Suprapubic skin (tissue), 4 donors: ENCODE measurements at regions not wholly inside any gene's neighbourhood (a gene's known extent, or its start where the extent isn't known, plus 50 kb on each side); places are given as distances from the start of the nearest gene placed in this dataset.

ENCODE experiments used
- DNase-seq, 2 donors: peaks; one replicate each; pipeline ENCODE4 v3.0.0-alpha.2; 2019; ENCODE audit warnings: low spot score in 2 of 2
- H3K27ac ChIP-seq: fragments of 200-600 bp; sonication (generic); one replicate; pipeline ENCODE4 v1.5.1; 2019
- H3K27me3 ChIP-seq: fragments of 200-600 bp; sonication (generic); one replicate; pipeline ENCODE4 v1.5.1; 2019
- H3K36me3 ChIP-seq: fragments of 200-600 bp; sonication (generic); one replicate; pipeline ENCODE4 v1.5.1; 2019
- H3K4me1 ChIP-seq: fragments of 200-600 bp; sonication (generic); one replicate; pipeline ENCODE4 v1.5.1; 2019
- H3K4me3 ChIP-seq: fragments of 200-600 bp; sonication (generic); one replicate; pipeline ENCODE4 v1.5.1; 2019; ENCODE audit warnings: mild to moderate bottlenecking
- H3K9me3 ChIP-seq: fragments of 200-600 bp; sonication (generic); one replicate; pipeline ENCODE4 v1.5.1; 2019
- CTCF ChIP-seq, 2 donors: fragments of 200-600 bp in 1 of 2; fragments of 450-650 bp in 1 of 2; sonication (generic) in 1 of 2; IDR thresholded peaks; one replicate each; pipeline ENCODE4 v1.5.1; 2016 to 2019; ENCODE audit warnings: antibody characterized with exemption in 2 of 2, mild to moderate bottlenecking in 1 of 2, moderate library complexity in 1 of 2
- EP300 ChIP-seq: sonication (generic); formaldehyde crosslinking; IDR thresholded peaks from one replicate; pipeline ENCODE4 v1.6.1; 2017; ENCODE audit warnings: antibody characterized with exemption
- POLR2A ChIP-seq, 2 donors: fragments of 450-650 bp; IDR thresholded peaks; one replicate each; pipeline ENCODE4 v1.6.1; 2017; ENCODE audit warnings: antibody characterized with exemption in 2 of 2, mild to moderate bottlenecking in 2 of 2, moderate library complexity in 2 of 2
- POLR2AphosphoS5 ChIP-seq, 3 donors: sonication (generic); formaldehyde crosslinking; IDR thresholded peaks; one replicate each; pipeline ENCODE4 v1.6.1; 2017; ENCODE audit warnings: antibody characterized with exemption in 3 of 3
- WGBS: methylation state at CpG from one replicate; pipeline ENCODE4 v1.1.5; 2018; 5-methylcytosine and 5-hydroxymethylcytosine counted together

DNA sequence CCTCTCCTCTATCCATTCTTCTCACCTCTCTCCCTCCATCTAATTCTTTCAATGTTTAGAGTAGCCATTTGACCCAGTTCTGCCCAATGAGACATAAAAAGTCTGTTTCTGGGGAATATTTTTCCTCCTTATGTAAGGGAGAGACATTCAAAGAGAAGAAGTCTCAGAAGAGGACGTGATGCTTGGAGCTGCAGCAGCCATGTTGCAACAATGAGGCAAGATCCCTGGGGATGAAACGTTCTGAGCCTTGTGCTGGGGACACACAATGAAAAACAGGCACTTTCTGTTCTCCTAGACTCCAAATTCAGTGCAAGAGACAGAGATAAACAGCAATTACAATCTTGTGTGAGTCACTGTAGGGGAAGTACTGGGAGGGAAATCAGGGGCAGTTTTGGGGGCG is 130.8 kb downstream of the FOXL1 start:
- TF ChIP-seq POLR2AphosphoS5 (IDR thresholded peaks at IDR 0.05) (no peak), CTCF (IDR thresholded peaks at IDR 0.05) (no peak), EP300 (no peak), POLR2A (IDR thresholded peaks at IDR 0.05) (no peak)
- Histone ChIP-seq H3K4me1 (no peaks in the 10 kb centered on the region), H3K4me3 (no peak overlapping the region), H3K27me3 (peaks cover 50% of the 10 kb centered on the region), H3K36me3 (no peaks in the 10 kb centered on the region), H3K27ac (no peak overlapping the region), H3K9me3 (no peaks in the 10 kb centered on the region)
- WGBS = 80% methylated on average over 3 of the region's 3 CpGs
- no peak for DNase-seq

GRCh38 chr16:86709902-86710601 is 131.7 kb downstream of the FOXL1 start:
- Histone ChIP-seq H3K27me3 (peaks cover 44% of the 10 kb centered on the region), H3K36me3 (no peaks in the 10 kb centered on the region), H3K9me3 (no peaks in the 10 kb centered on the region), H3K4me1 (no peaks in the 10 kb centered on the region), H3K27ac (no peak overlapping the region), H3K4me3 (no peak overlapping the region)
- WGBS = 88% methylated on average over 24 of the region's 31 CpGs
- no peak for DNase-seq
- TF ChIP-seq POLR2A (IDR thresholded peaks at IDR 0.05) (no peak), EP300 (no peak), CTCF (IDR thresholded peaks at IDR 0.05) (no peak), POLR2AphosphoS5 (IDR thresholded peaks at IDR 0.05) (no peak)

DNA sequence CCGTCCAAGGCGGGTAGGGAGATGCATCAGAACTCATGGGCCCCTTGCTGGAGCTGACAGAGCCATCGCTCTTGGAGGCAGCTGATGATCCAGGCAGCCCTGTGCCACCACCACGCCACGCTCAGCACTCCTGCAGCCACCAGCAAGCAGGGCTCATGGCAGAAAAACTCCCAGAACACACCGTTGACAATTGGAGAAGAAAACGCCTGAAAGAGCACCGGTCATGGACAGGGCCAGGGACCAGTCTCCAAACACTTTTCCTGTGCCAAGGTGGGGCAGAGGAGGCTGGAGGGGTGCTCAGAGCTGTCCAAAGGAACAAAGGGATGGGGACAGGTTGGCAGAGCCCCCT is 132.2 kb downstream of the FOXL1 start:
- TF ChIP-seq CTCF (IDR thresholded peaks at IDR 0.05) (no peak), EP300 (no peak), POLR2A (IDR thresholded peaks at IDR 0.05) (no peak), POLR2AphosphoS5 (IDR thresholded peaks at IDR 0.05) (no peak)
- Histone ChIP-seq H3K27me3 (peaks cover 40% of the 10 kb centered on the region), H3K27ac (no peak overlapping the region), H3K4me1 (no peaks in the 10 kb centered on the region), H3K9me3 (no peaks in the 10 kb centered on the region), H3K36me3 (no peaks in the 10 kb centered on the region), H3K4me3 (no peak overlapping the region)
- 85% methylated on average over 5 of the region's 8 CpGs for WGBS
- no peak for DNase-seq

DNA sequence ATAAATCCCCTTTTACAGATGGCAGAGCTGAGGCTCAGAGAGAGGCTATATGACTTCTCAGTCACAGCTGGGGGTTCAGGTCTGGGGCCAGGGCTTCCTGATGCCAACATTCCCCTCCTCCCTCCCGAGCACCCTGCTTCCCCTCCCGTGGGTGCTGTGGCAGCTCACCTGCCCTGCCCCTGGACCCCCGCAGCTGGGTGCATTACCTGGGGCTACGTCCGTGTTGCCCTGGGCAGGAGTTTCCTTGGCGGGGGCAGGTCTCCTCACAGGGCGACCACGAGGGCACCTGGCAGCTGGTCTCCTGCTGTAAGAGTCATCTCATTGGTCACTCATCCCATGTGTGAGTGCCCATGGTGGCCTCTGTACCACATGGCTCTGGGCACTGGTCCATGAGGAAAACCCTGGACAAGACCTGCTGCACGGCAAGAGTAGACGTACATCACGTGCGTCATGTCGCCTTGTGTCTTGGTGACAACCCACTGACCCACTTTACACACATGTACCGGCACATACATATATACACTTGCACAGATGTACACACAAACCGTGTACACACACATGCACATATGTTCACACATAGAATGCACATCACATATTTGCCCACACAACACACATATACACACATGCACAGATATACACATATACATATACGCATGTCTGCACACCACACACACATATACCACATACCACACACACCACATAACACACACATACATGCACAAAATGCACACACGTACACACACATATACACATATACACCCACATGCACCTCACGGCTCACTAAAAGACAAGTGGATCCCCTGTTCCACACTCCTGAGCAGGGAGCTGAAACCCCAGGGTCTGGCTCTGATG is 134.0 kb downstream of the FOXL1 start:
- Histone ChIP-seq H3K4me3 (no peak overlapping the region), H3K4me1 (peaks cover 6% of the 10 kb centered on the region), H3K27ac (no peak overlapping the region), H3K36me3 (no peaks in the 10 kb centered on the region), H3K9me3 (no peaks in the 10 kb centered on the region), H3K27me3 (peaks cover 50% of the 10 kb centered on the region)
- WGBS = 86% methylated on average over 18 of the region's 18 CpGs
- no peak for TF ChIP-seq EP300
- no peak for TF ChIP-seq POLR2A (IDR thresholded peaks at IDR 0.05)
- no peak for TF ChIP-seq POLR2AphosphoS5 (IDR thresholded peaks at IDR 0.05)
- DNase-seq = peak in 1 of 2 donors; percentile 30

DNA sequence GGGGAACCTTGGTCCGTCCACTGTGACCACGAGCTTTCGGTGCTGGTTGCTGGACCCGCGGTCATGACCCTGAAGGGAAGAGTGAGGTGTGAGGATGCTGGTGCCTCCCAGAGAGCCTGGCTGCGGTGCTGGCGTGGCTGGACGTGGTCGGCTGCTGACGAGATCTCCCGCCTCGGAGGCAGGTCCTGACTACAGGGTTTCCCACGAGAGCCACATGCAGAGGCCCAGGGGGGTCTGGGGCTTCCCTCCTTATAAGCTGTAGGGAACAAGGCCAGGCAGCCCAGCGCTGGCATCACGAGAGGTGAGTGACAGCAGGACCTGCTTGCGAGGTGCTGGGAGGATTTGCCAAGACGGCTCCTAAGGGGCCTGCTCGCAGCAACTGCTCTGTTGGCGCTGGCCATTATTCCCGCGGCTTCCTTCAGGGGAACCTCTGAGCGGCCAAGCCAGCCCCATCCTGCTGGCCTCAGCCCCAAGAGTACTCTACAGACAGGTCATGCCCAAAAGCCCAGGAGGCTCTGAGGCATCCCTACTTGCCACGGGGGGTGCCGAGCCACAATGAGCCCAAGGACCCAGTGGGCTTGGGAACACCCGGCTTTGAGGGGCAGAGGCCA is 134.8 kb downstream of the FOXL1 start:
- Histone ChIP-seq H3K4me3 (no peak overlapping the region), H3K27ac (no peak overlapping the region), H3K27me3 (peaks cover 53% of the 10 kb centered on the region), H3K4me1 (peaks cover 6% of the 10 kb centered on the region), H3K36me3 (no peaks in the 10 kb centered on the region), H3K9me3 (no peaks in the 10 kb centered on the region)
- TF ChIP-seq EP300 = no peak
- TF ChIP-seq POLR2A (IDR thresholded peaks at IDR 0.05) = no peak
- TF ChIP-seq POLR2AphosphoS5 (IDR thresholded peaks at IDR 0.05) = no peak
- TF ChIP-seq CTCF (IDR thresholded peaks at IDR 0.05) = no peak
- WGBS = 84% methylated on average over 14 of the region's 25 CpGs
- DNase-seq = no peak
